CD14-positive monocyte (primary cell): ENCODE measurements at regions not wholly inside any gene's neighbourhood (a gene's known extent, or its start where the extent isn't known, plus 50 kb on each side); places are given as distances from the start of the nearest gene placed in this dataset.
"Not testable (repeated sequence)": the region's sequence is repeated elsewhere in the genome, so short reads cannot be mapped to it uniquely, and the experiment has no call there.

ENCODE experiments used
- DNase-seq, 3 donors: peaks; one replicate each; pipeline ENCODE4 v3.0.0-alpha.2; 2011 to 2022
- H2AFZ ChIP-seq: 2 replicates; pipeline ENCODE4 v1.6.0; 2012; ENCODE audit warnings: mild to moderate bottlenecking, low read depth, low read length, inconsistent platforms; ENCODE audit not compliant: insufficient read depth, poor library complexity, severe bottlenecking
- H3K27ac ChIP-seq, 2 donors: 1 replicate in 1 of 2; 2 replicates in 1 of 2; pipeline ENCODE4 v1.5.1; 2012 to 2013; ENCODE audit warnings: low read length in 2 of 2, control low read depth in 1 of 2, inconsistent platforms in 1 of 2, low read depth in 1 of 2, mild to moderate bottlenecking in 1 of 2
- H3K27me3 ChIP-seq, 2 donors: one replicate each; pipeline versions ENCODE4 v1.6.0 to v1.6.1; 2011 to 2013; ENCODE audit warnings: low read length in 2 of 2; ENCODE audit not compliant: control insufficient read depth in 2 of 2, insufficient read depth in 2 of 2
- H3K36me3 ChIP-seq, 2 donors: replicated peaks in 1 of 2; 1 replicate in 1 of 2; 2 replicates in 1 of 2; pipeline versions ENCODE4 v1.5.1 to v1.6.1; 2012 to 2013; ENCODE audit warnings: low read length in 2 of 2, control low read depth in 1 of 2, inconsistent platforms in 1 of 2, mild to moderate bottlenecking in 1 of 2; ENCODE audit not compliant: insufficient read depth in 2 of 2, control insufficient read depth in 1 of 2
- H3K4me1 ChIP-seq, 2 donors: 1 replicate in 1 of 2; 2 replicates in 1 of 2; pipeline versions ENCODE4 v1.5.1 to v1.6.1; 2012 to 2013; ENCODE audit warnings: low read length in 2 of 2, control low read depth in 1 of 2, inconsistent platforms in 1 of 2, mild to moderate bottlenecking in 1 of 2, moderate library complexity in 1 of 2; ENCODE audit not compliant: insufficient read depth in 2 of 2, control insufficient read depth in 1 of 2
- H3K4me2 ChIP-seq: replicated peaks from 2 replicates; pipeline ENCODE3; 2012; ENCODE audit warnings: low read length, moderate library complexity, mild to moderate bottlenecking; ENCODE audit not compliant: poor library complexity, severe bottlenecking; ENCODE audit errors: extremely low read depth
- H3K4me3 ChIP-seq, 3 experiments: fragments of 200-600 bp in 1 of 3; sonication (generic) in 1 of 3; replicated peaks in 1 of 3; 1 replicate in 2 of 3; 2 replicates in 1 of 3; pipeline ENCODE4 v1.5.1; 2011 to 2013; ENCODE audit warnings: low read length in 3 of 3, mild to moderate bottlenecking in 3 of 3, control low read depth in 2 of 3, low read depth in 2 of 3, inconsistent platforms in 1 of 3, moderate library complexity in 1 of 3
- H3K79me2 ChIP-seq: 2 replicates; pipeline ENCODE4 v1.6.0; 2012; ENCODE audit warnings: mild to moderate bottlenecking, control low read depth, inconsistent platforms, low read length, moderate library complexity; ENCODE audit not compliant: insufficient read depth
- H3K9ac ChIP-seq: 2 replicates; pipeline ENCODE4 v1.6.0; 2017; ENCODE audit warnings: low read length, mild to moderate bottlenecking; ENCODE audit not compliant: insufficient read depth, poor library complexity, severe bottlenecking
- H3K9me3 ChIP-seq, 2 donors: replicated peaks in 1 of 2; 1 replicate in 1 of 2; 2 replicates in 1 of 2; pipeline versions ENCODE4 v1.5.1 to v1.6.1; 2012 to 2013; ENCODE audit warnings: low read length in 2 of 2, control low read depth in 1 of 2; ENCODE audit not compliant: control insufficient read depth in 1 of 2, insufficient read depth in 1 of 2
- H4K20me1 ChIP-seq: 2 replicates; pipeline ENCODE4 v1.6.0; 2012; ENCODE audit warnings: mild to moderate bottlenecking, low read length, control low read depth, moderate library complexity; ENCODE audit not compliant: insufficient read depth
- H3K27ac Mint-ChIP-seq, 7 donors: one replicate each; pipeline ENCODE4 v1.8.0; 2020; ENCODE audit warnings: mild to moderate bottlenecking in 7 of 7, mixed read lengths in 7 of 7, moderate library complexity in 6 of 7, inconsistent platforms in 2 of 7
- H3K27me3 Mint-ChIP-seq, 3 donors: one replicate each; pipeline ENCODE4 v1.8.0; 2021 to 2022; ENCODE audit warnings: low read depth in 3 of 3, mild to moderate bottlenecking in 3 of 3, mixed read lengths in 3 of 3, moderate library complexity in 3 of 3, inconsistent platforms in 1 of 3
- H3K36me3 Mint-ChIP-seq, 2 donors: one replicate each; pipeline ENCODE4 v1.8.0; 2020; ENCODE audit warnings: mixed read lengths in 2 of 2, inconsistent platforms in 1 of 2, mild to moderate bottlenecking in 1 of 2
- H3K4me1 Mint-ChIP-seq: one replicate; pipeline ENCODE4 v1.8.0; 2020; ENCODE audit warnings: mild to moderate bottlenecking, mixed read lengths
- H3K4me3 Mint-ChIP-seq, 2 donors: one replicate each; pipeline ENCODE4 v1.8.0; 2020; ENCODE audit warnings: mild to moderate bottlenecking in 2 of 2, mixed read lengths in 2 of 2, moderate library complexity in 1 of 2
- H3K9me3 Mint-ChIP-seq, 7 donors: one replicate each; pipeline ENCODE4 v1.8.0; 2020 to 2022; ENCODE audit warnings: mixed read lengths in 7 of 7, mild to moderate bottlenecking in 6 of 7, moderate library complexity in 6 of 7, inconsistent platforms in 2 of 7
- CTCF ChIP-seq: fragments of 200-600 bp; IDR thresholded peaks from one replicate; pipeline ENCODE4 v1.8.0; 2022; ENCODE audit warnings: antibody characterized with exemption, mild to moderate bottlenecking
- WGBS: methylation state at CpG from one replicate; pipeline ENCODE4 v1.1.5; 2013; ENCODE audit warnings: missing lambda C conversion rate; ENCODE audit not compliant: insufficient coverage; 5-methylcytosine and 5-hydroxymethylcytosine counted together
- intact Hi-C, 2 donors: fragments of 100-400 bp; cut with micrococcal nuclease; formaldehyde crosslinking; loops; one replicate each; pipeline versions ENCODE4 v1.15.0 to v1.15.1; 2023

- Histone ChIP-seq H3K4me2 (no peak overlapping the region), H3K4me3 (no peak overlapping the region), H4K20me1 (no peaks in the 10 kb centered on the region), H3K36me3 (no peaks in the 10 kb centered on the region), H3K27ac (no peak overlapping the region), H3K79me2 (no peaks in the 10 kb centered on the region), H3K27me3 (peaks cover 0 to 17% of the 10 kb centered on the region in 2 donors), H3K9me3 (no peaks in the 10 kb centered on the region), H3K4me1 (no peaks in the 10 kb centered on the region), H2AFZ (no peak overlapping the region), H3K9ac (no peak overlapping the region)
- H3K4me3 Mint-ChIP-seq = no peak overlapping the region
- H3K27ac Mint-ChIP-seq = no peak overlapping the region
- no peak for DNase-seq
- 100% methylated on average over 1 of the region's 2 CpGs for WGBS
- peaks cover 0 to 8% (median 0%) of the 10 kb centered on the region in 7 donors for H3K9me3 Mint-ChIP-seq
- H3K36me3 Mint-ChIP-seq = no peaks in the 10 kb centered on the region
- H3K4me1 Mint-ChIP-seq = peaks cover 3% of the 10 kb centered on the region
- peaks cover 0 to 29% (median 2%) of the 10 kb centered on the region in 3 donors for H3K27me3 Mint-ChIP-seq
- intact Hi-C loops = no loop called here
- TF ChIP-seq CTCF = no peak
Observed at GRCh38 chrX:40526412-40526811, 54.4 kb upstream of the ATP6AP2 start.

- H3K36me3 Mint-ChIP-seq, DNase-seq, H3K4me3 Mint-ChIP-seq, H3K9me3 Mint-ChIP-seq, H3K79me2 ChIP-seq, H3K36me3 ChIP-seq, H2AFZ ChIP-seq, H3K27ac Mint-ChIP-seq, H3K4me3 ChIP-seq, H3K9ac ChIP-seq, intact Hi-C loops, H4K20me1 ChIP-seq, H3K4me2 ChIP-seq, H3K9me3 ChIP-seq, H3K27ac ChIP-seq, H3K4me1 Mint-ChIP-seq, H3K4me1 ChIP-seq: not testable (repeated sequence)
- no CpG with 5 or more reads among the region's 1 CpG for WGBS
- peaks cover 0 to 17% of the 10 kb centered on the region in 2 donors for H3K27me3 ChIP-seq
- H3K27me3 Mint-ChIP-seq = peaks cover 0 to 25% (median 2%) of the 10 kb centered on the region in 3 donors
Observed at GRCh38 chrX:40525901-40526300, 54.9 kb upstream of the ATP6AP2 start.
